AG08395 (cell line): ENCODE measurements at regions not wholly inside any gene's neighbourhood (a gene's known extent, or its start where the extent isn't known, plus 50 kb on each side); places are given as distances from the start of the nearest gene placed in this dataset.

Source experiments
- DNase-seq: peaks from one replicate; pipeline ENCODE4 v3.0.0; 2012; ENCODE audit warnings: mixed read lengths, low spot score

- DNase-seq, result no peak
These were observed 153.0 kb downstream of the FOXA2 start for GRCh38 chr20:22431419-22431818.

- no peak for DNase-seq
These were observed 153.6 kb downstream of the FOXA2 start for GRCh38 chr20:22430746-22431168.

GRCh38 chr20:22430154-22430745 lies 154.1 kb downstream of the FOXA2 start:
- no peak for DNase-seq

GRCh38 chr20:22429175-22430153 lies 154.9 kb downstream of the FOXA2 start:
- no peak for DNase-seq

GRCh38 chr20:22428051-22428450 lies 156.3 kb downstream of the FOXA2 start:
- DNase-seq, result no peak

GRCh38 chr20:22426772-22427171 lies 157.6 kb downstream of the FOXA2 start:
- no peak for DNase-seq

GRCh38 chr20:22425344-22426295 lies 158.8 kb downstream of the FOXA2 start:
- DNase-seq, result no peak

- no peak for DNase-seq
These were observed 161.1 kb downstream of the FOXA2 start for GRCh38 chr20:22423190-22423832.

GRCh38 chr20:22420116-22420598 lies 164.2 kb downstream of the FOXA2 start:
- DNase-seq, result no peak

- DNase-seq, result no peak
These were observed 165.6 kb downstream of the FOXA2 start for GRCh38 chr20:22418738-22419137.

- DNase-seq, result no peak
These were observed 170.0 kb downstream of the FOXA2 start for GRCh38 chr20:22414305-22414742.

GRCh38 chr20:22412977-22413868 lies 171.1 kb downstream of the FOXA2 start:
- DNase-seq, result no peak

- DNase-seq, result no peak
These were observed 172.5 kb downstream of the FOXA2 start for GRCh38 chr20:22411627-22412450.

- DNase-seq, result no peak
These were observed 173.1 kb downstream of the FOXA2 start for GRCh38 chr20:22411286-22411626.

GRCh38 chr20:22410556-22411130 lies 173.7 kb downstream of the FOXA2 start:
- DNase-seq, result no peak

- no peak for DNase-seq
These were observed 175.6 kb downstream of the FOXA2 start for GRCh38 chr20:22408521-22409402.

GRCh38 chr20:22407237-22408193 lies 176.9 kb downstream of the FOXA2 start:
- DNase-seq, result no peak
